Neural progenitor cell (in vitro differentiated cells): ENCODE measurements at regions not wholly inside any gene's neighbourhood (a gene's known extent, or its start where the extent isn't known, plus 50 kb on each side); places are given as distances from the start of the nearest gene placed in this dataset.

ENCODE experiments used
- DNase-seq: peaks from one replicate; pipeline ENCODE4 v3.0.0-alpha.2; 2016; ENCODE audit warnings: low spot score
- H2AFZ ChIP-seq: fragments of 200-600 bp; sonication (generic); replicated peaks from 2 replicates; pipeline ENCODE4 v1.6.1; 2016; ENCODE audit warnings: antibody characterized with exemption
- H3F3A ChIP-seq: fragments of 200-600 bp; sonication (generic); 2 replicates; pipeline ENCODE4 v1.6.1; 2016; ENCODE audit warnings: antibody characterized with exemption, low read depth
- H3K27ac ChIP-seq: fragments of 200-600 bp; sonication (generic); 2 replicates; pipeline ENCODE4 v1.5.1; 2016; ENCODE audit warnings: mild to moderate bottlenecking
- H3K27me3 ChIP-seq: fragments of 200-600 bp; sonication (generic); 2 replicates; pipeline ENCODE4 v1.6.1; 2016; ENCODE audit warnings: mild to moderate bottlenecking, moderate library complexity
- H3K36me3 ChIP-seq: fragments of 200-600 bp; sonication (generic); 2 replicates; pipeline ENCODE4 v1.5.1; 2016
- H3K4me1 ChIP-seq: fragments of 200-600 bp; sonication (generic); 2 replicates; pipeline ENCODE4 v1.6.1; 2016; ENCODE audit warnings: mixed run types
- H3K4me2 ChIP-seq: fragments of 200-600 bp; sonication (generic); 2 replicates; pipeline ENCODE4 v1.6.1; 2016
- H3K4me3 ChIP-seq: fragments of 200-600 bp; sonication (generic); 2 replicates; pipeline ENCODE4 v1.5.1; 2016
- H3K79me2 ChIP-seq: fragments of 200-600 bp; sonication (generic); 2 replicates; pipeline ENCODE4 v1.6.1; 2016; ENCODE audit warnings: low read depth
- H3K9ac ChIP-seq: fragments of 200-600 bp; sonication (generic); 2 replicates; pipeline ENCODE4 v1.6.1; 2016
- H3K9me3 ChIP-seq: fragments of 200-600 bp; sonication (generic); 2 replicates; pipeline ENCODE4 v1.5.1; 2016; ENCODE audit warnings: low read depth
- H4K20me1 ChIP-seq: fragments of 200-600 bp; sonication (generic); 2 replicates; pipeline ENCODE4 v1.6.1; 2016; ENCODE audit warnings: low read depth
- H3K27ac Mint-ChIP-seq: 3 replicates; pipeline ENCODE4 v1.8.0; 2021; ENCODE audit warnings: mixed read lengths
- H3K27me3 Mint-ChIP-seq: 2 replicates; pipeline ENCODE4 v1.8.0; 2022; ENCODE audit warnings: low read depth, mild to moderate bottlenecking, inconsistent platforms, moderate library complexity, mixed read lengths; ENCODE audit not compliant: insufficient read depth
- H3K36me3 Mint-ChIP-seq: 3 replicates; pipeline ENCODE4 v1.8.0; 2021; ENCODE audit warnings: mixed read lengths
- H3K4me1 Mint-ChIP-seq: 3 replicates; pipeline ENCODE4 v1.8.0; 2021; ENCODE audit warnings: mixed read lengths
- H3K4me3 Mint-ChIP-seq: 3 replicates; pipeline ENCODE4 v1.8.0; 2021; ENCODE audit warnings: mild to moderate bottlenecking, moderate library complexity, mixed read lengths
- H3K9me3 Mint-ChIP-seq: 3 replicates; pipeline ENCODE4 v1.8.0; 2020; ENCODE audit warnings: mixed read lengths
- EZH2 ChIP-seq: fragments of 200-600 bp; sonication (generic); IDR thresholded peaks from 2 replicates; pipeline ENCODE4 v1.6.1; 2017; ENCODE audit warnings: antibody characterized with exemption, mild to moderate bottlenecking, moderate library complexity
- EZH2phosphoT487 ChIP-seq: fragments of 200-600 bp; sonication (generic); IDR thresholded peaks from 2 replicates; pipeline ENCODE4 v1.6.1; 2017; ENCODE audit warnings: antibody characterized with exemption
- TF ChIP-seq, protein P1 (sequence below): fragments of 200-600 bp; sonication (generic); IDR thresholded peaks from 2 replicates; pipeline ENCODE4 v1.5.1; 2017; ENCODE audit warnings: antibody characterized with exemption, mild to moderate bottlenecking

DNA sequence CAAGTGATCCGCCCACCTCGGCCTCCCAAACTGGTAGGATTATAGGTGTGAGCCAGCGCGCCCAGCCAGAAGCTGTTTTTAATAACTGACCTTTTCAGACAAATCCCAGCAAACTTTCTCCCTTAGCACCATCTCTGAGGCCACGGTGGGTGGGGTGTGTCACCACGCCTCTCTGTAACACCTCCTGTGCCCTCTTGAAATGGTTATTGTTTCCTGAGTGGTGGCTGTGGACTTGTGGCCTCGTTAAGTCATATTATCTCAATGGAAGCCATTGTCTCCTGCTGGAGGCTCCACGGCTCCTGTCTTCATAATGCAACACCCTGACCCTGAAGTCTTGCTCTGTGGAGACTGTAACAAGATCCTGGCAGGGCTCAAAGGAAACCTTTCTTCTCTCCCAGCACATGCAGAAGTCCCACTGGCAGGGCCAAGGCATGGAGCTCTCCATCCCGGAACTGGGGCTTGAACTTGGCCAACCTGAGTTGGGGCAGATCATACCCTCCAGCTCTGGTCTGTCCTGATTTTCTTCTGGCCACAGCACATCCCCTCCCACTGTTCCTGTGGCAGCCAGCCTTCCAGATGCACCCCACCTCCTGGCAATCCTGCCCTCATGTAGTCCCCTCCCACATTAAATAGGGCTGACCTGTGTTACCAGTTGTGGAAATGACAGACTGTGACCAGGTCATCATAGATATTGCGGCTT lies 81.1 kb downstream of the SNX5 start:
- H4K20me1 ChIP-seq: no peaks in the 10 kb centered on the region
- H3K9ac ChIP-seq: no peak overlapping the region
- H3K9me3 ChIP-seq: no peaks in the 10 kb centered on the region
- no peak overlapping the region for H3K4me3 ChIP-seq
- H3K79me2 ChIP-seq: no peaks in the 10 kb centered on the region
- H3K9me3 Mint-ChIP-seq: peaks cover 20% of the 10 kb centered on the region
- no peaks in the 10 kb centered on the region for H3K36me3 ChIP-seq
- no peaks in the 10 kb centered on the region for H3K27me3 ChIP-seq
- peaks cover 35% of the 10 kb centered on the region for H3K4me1 Mint-ChIP-seq
- no peak overlapping the region for H3K27ac Mint-ChIP-seq
- H3F3A ChIP-seq: peaks cover 5% of the 10 kb centered on the region
- H3K4me2 ChIP-seq: no peak overlapping the region
- no peaks in the 10 kb centered on the region for H3K36me3 Mint-ChIP-seq
- H2AFZ ChIP-seq: no peak overlapping the region
- TF ChIP-seq EZH2 (no peak), EZH2phosphoT487 (no peak)
- TF ChIP-seq, protein P1, sequence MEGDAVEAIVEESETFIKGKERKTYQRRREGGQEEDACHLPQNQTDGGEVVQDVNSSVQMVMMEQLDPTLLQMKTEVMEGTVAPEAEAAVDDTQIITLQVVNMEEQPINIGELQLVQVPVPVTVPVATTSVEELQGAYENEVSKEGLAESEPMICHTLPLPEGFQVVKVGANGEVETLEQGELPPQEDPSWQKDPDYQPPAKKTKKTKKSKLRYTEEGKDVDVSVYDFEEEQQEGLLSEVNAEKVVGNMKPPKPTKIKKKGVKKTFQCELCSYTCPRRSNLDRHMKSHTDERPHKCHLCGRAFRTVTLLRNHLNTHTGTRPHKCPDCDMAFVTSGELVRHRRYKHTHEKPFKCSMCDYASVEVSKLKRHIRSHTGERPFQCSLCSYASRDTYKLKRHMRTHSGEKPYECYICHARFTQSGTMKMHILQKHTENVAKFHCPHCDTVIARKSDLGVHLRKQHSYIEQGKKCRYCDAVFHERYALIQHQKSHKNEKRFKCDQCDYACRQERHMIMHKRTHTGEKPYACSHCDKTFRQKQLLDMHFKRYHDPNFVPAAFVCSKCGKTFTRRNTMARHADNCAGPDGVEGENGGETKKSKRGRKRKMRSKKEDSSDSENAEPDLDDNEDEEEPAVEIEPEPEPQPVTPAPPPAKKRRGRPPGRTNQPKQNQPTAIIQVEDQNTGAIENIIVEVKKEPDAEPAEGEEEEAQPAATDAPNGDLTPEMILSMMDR: no peak
- peaks cover 11% of the 10 kb centered on the region for H3K4me1 ChIP-seq
- no peak for DNase-seq
- H3K27me3 Mint-ChIP-seq: peaks cover 11% of the 10 kb centered on the region
- H3K4me3 Mint-ChIP-seq: no peak overlapping the region
- H3K27ac ChIP-seq: no peak overlapping the region

DNA sequence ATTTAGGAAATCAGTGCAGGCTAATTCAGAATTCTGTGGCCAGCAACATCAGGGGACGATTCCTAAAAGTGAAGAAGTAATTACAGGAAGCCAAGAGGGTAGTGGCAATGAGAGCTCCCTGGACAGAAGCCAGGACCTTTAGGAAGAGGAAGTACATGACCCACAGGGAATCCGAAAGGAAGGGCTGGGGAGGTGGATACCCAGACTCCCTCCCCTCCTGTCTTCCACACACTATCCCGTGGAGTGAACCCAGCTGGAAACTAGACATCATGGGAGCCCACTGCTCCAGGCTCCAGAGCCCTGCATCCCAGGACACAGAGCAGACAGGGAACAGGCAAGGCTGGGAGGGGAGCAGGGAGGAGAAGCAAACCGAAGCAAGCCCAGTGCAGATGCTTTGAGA lies 83.0 kb downstream of the SNX5 start:
- no peak overlapping the region for H2AFZ ChIP-seq
- no peak overlapping the region for H3K9ac ChIP-seq
- H4K20me1 ChIP-seq: no peaks in the 10 kb centered on the region
- Mint-ChIP-seq H3K4me3 (peak overlapping the region; percentile 27), H3K4me1 (peaks cover 35% of the 10 kb centered on the region), H3K27me3 (peaks cover 11% of the 10 kb centered on the region), H3K27ac (peak overlapping the region; percentile 46), H3K36me3 (no peaks in the 10 kb centered on the region), H3K9me3 (peaks cover 16% of the 10 kb centered on the region)
- no peaks in the 10 kb centered on the region for H3K9me3 ChIP-seq
- no peak for DNase-seq
- no peak overlapping the region for H3K4me2 ChIP-seq
- no peaks in the 10 kb centered on the region for H3K79me2 ChIP-seq
- H3K4me3 ChIP-seq: no peak overlapping the region
- no peaks in the 10 kb centered on the region for H3K27me3 ChIP-seq
- TF ChIP-seq EZH2phosphoT487 (no peak), EZH2 (no peak)
- TF ChIP-seq, protein P1: no peak
- peaks cover 5% of the 10 kb centered on the region for H3F3A ChIP-seq
- no peaks in the 10 kb centered on the region for H3K36me3 ChIP-seq
- peaks cover 11% of the 10 kb centered on the region for H3K4me1 ChIP-seq
- H3K27ac ChIP-seq: no peak overlapping the region

DNA sequence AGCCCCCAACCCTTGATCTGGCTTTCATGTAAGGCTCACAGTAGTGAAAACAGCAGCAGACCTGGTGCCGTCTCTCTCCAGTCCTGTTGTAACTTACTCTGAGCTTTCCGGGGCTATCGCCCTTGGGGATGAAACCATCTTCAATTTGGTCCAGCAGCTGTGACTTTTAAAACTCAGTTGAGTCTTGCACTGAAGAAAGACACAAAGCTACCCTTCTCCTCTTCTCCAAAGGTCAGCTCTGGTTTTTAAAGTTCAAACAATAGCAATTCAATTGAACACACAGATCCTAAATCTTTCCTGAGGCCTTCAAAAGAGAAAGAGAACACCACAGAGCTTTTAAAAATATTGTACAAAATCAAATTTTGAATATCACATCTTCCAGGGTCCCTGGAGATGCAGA lies 83.5 kb downstream of the SNX5 start:
- Mint-ChIP-seq H3K27ac (peak overlapping the region; percentile 65), H3K4me1 (peaks cover 35% of the 10 kb centered on the region), H3K27me3 (peaks cover 8% of the 10 kb centered on the region), H3K9me3 (peaks cover 11% of the 10 kb centered on the region), H3K4me3 (peak overlapping the region; percentile 27), H3K36me3 (no peaks in the 10 kb centered on the region)
- H3K4me1 ChIP-seq: peaks cover 11% of the 10 kb centered on the region
- H3K27me3 ChIP-seq: no peaks in the 10 kb centered on the region
- H3K4me2 ChIP-seq: no peak overlapping the region
- H3K4me3 ChIP-seq: no peak overlapping the region
- DNase-seq: no peak
- no peaks in the 10 kb centered on the region for H4K20me1 ChIP-seq
- no peaks in the 10 kb centered on the region for H3K36me3 ChIP-seq
- no peak overlapping the region for H3K27ac ChIP-seq
- H3K79me2 ChIP-seq: no peaks in the 10 kb centered on the region
- TF ChIP-seq EZH2phosphoT487 (no peak), EZH2 (no peak)
- TF ChIP-seq, protein P1: no peak
- no peak overlapping the region for H3K9ac ChIP-seq
- peaks cover 5% of the 10 kb centered on the region for H3F3A ChIP-seq
- peak overlapping the region; percentile 26 for H2AFZ ChIP-seq
- H3K9me3 ChIP-seq: no peaks in the 10 kb centered on the region
